ENCODE measurements at regions not wholly inside any gene's neighbourhood (a gene's known extent, or its start where the extent isn't known, plus 50 kb on each side); places are given as distances from the start of the nearest gene placed in this dataset.

GRCh38 chr5:5588887-5589826 is 166.7 kb downstream of the ICE1 start:
- no peak for DNase-seq (ENCODE audit: low read depth in 1 of 2, low spot score in 1 of 2)
- H3K4me3 ChIP-seq (replicated peaks; ENCODE audit: insufficient read depth, low read length): no peak overlapping the region
- TF ChIP-seq CTCF (IDR thresholded peaks at IDR 0.05; ENCODE audit: insufficient read depth, low read length): no peak
- TF ChIP-seq SPI1 (IDR thresholded peaks at IDR 0.05; ENCODE audit: borderline replicate concordance, low read depth): no peak
- TF ChIP-seq GABPA (IDR thresholded peaks at IDR 0.05; ENCODE audit: low read depth): no peak
- no peak for TF ChIP-seq REST (IDR thresholded peaks at IDR 0.05; ENCODE audit: insufficient replicate concordance, low read depth)
- no peak for TF ChIP-seq POLR2AphosphoS5 (IDR thresholded peaks at IDR 0.05; ENCODE audit: low read depth)
- no peak overlapping the region for H3K27ac ChIP-seq (replicated peaks)
- H3K27me3 ChIP-seq (ENCODE audit: insufficient read depth, poor library complexity, severe bottlenecking): no peaks in the 10 kb centered on the region

DNA sequence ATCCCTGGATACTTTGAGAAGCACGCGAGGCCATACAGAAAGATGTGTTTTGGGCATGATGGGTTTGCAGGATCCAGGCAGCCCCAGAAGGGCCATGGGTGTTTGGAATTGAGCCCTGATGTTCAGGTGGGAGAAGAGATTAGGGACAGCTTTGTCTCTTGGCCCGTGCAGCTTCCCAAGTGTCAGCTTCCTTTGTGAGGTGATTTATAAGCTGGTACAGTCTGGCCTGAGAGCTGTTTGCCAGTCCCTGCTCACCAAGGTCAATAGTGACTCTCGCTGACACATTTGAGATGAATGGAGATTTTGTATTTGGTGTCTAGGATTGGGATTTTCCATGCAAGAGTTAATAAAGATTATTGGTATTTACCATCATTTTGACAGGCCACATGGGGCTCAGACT is 165.9 kb downstream of the ICE1 start:
- Histone ChIP-seq H3K27ac (replicated peaks) (no peak overlapping the region), H3K27me3 (ENCODE audit: insufficient read depth, poor library complexity, severe bottlenecking) (no peaks in the 10 kb centered on the region), H3K4me3 (replicated peaks; ENCODE audit: insufficient read depth, low read length) (no peak overlapping the region)
- no peak for DNase-seq (ENCODE audit: low read depth in 1 of 2, low spot score in 1 of 2)
- no peak for TF ChIP-seq REST (IDR thresholded peaks at IDR 0.05; ENCODE audit: insufficient replicate concordance, low read depth)
- TF ChIP-seq GABPA (IDR thresholded peaks at IDR 0.05; ENCODE audit: low read depth): no peak
- TF ChIP-seq SPI1 (IDR thresholded peaks at IDR 0.05; ENCODE audit: borderline replicate concordance, low read depth): no peak
- no peak for TF ChIP-seq POLR2AphosphoS5 (IDR thresholded peaks at IDR 0.05; ENCODE audit: low read depth)
- no peak for TF ChIP-seq CTCF (IDR thresholded peaks at IDR 0.05; ENCODE audit: insufficient read depth, low read length)

DNA sequence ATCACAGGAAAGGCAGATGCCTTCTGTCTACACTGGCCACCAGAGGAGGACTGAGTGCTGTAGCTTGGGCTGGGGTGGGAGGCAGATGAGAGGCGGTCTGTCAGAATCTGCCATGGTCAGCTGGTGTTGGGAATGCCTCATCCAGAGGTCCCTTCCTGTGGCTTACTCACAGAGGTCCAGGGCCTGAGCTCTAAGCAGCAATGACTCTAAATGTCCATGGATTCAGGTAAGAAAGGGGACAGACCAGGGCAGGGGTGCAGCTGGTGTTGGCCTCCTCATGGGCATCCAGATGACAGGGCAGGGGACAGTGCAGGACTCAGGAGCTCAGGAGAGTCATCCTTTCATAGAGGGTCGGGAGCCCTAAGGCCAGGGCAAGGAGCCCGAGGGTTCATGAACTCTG is 165.0 kb downstream of the ICE1 start:
- TF ChIP-seq REST (IDR thresholded peaks at IDR 0.05; ENCODE audit: insufficient replicate concordance, low read depth): no peak
- Histone ChIP-seq H3K4me3 (replicated peaks; ENCODE audit: insufficient read depth, low read length) (no peak overlapping the region), H3K27ac (replicated peaks) (no peak overlapping the region), H3K27me3 (ENCODE audit: insufficient read depth, poor library complexity, severe bottlenecking) (no peaks in the 10 kb centered on the region)
- no peak for DNase-seq (ENCODE audit: low read depth in 1 of 2, low spot score in 1 of 2)

Data from HL-60 (cell line).